Trophoblast cell (in vitro differentiated cells and primary cell): ENCODE measurements at regions not wholly inside any gene's neighbourhood (a gene's known extent, or its start where the extent isn't known, plus 50 kb on each side); places are given as distances from the start of the nearest gene placed in this dataset.

ENCODE experiments used
- DNase-seq, 2 donors: peaks; one replicate each; pipeline ENCODE4 v3.0.0-alpha.2; 2016
- H2AFZ ChIP-seq: 2 replicates; pipeline ENCODE4 v1.6.1; 2013; ENCODE audit warnings: low read length, moderate library complexity, mild to moderate bottlenecking; ENCODE audit not compliant: insufficient read depth, poor library complexity
- H2AK5ac ChIP-seq: 2 replicates; pipeline ENCODE4 v1.6.1; 2013; ENCODE audit warnings: mild to moderate bottlenecking, low read length
- H2BK120ac ChIP-seq: 2 replicates; pipeline ENCODE4 v1.6.1; 2013; ENCODE audit warnings: low read length, mild to moderate bottlenecking, moderate library complexity; ENCODE audit not compliant: insufficient read depth, poor library complexity
- H2BK12ac ChIP-seq: 2 replicates; pipeline ENCODE4 v1.6.1; 2013; ENCODE audit warnings: mild to moderate bottlenecking, low read length, moderate library complexity
- H2BK5ac ChIP-seq: 2 replicates; pipeline ENCODE4 v1.6.1; 2013; ENCODE audit warnings: low read length, low read depth, moderate library complexity, mild to moderate bottlenecking; ENCODE audit not compliant: poor library complexity
- H3K14ac ChIP-seq: 2 replicates; pipeline ENCODE4 v1.6.1; 2013; ENCODE audit warnings: mild to moderate bottlenecking, low read length
- H3K18ac ChIP-seq: 2 replicates; pipeline ENCODE4 v1.6.1; 2013; ENCODE audit warnings: mild to moderate bottlenecking, low read length
- H3K23ac ChIP-seq: 2 replicates; pipeline ENCODE4 v1.6.1; 2013; ENCODE audit warnings: low read length
- H3K27ac ChIP-seq: 2 replicates; pipeline ENCODE4 v1.5.1; 2013; ENCODE audit warnings: low read depth, mild to moderate bottlenecking, inconsistent platforms, low read length, moderate library complexity
- H3K27me3 ChIP-seq: 2 replicates; pipeline ENCODE4 v1.6.1; 2013; ENCODE audit warnings: inconsistent platforms, mild to moderate bottlenecking, low read length, moderate library complexity; ENCODE audit not compliant: insufficient read depth
- H3K36me3 ChIP-seq, 2 experiments: 1 replicate in 1 of 2; 2 replicates in 1 of 2; pipeline ENCODE4 v1.6.1; 2013; ENCODE audit warnings: low read length in 2 of 2, mild to moderate bottlenecking in 2 of 2, moderate library complexity in 1 of 2; ENCODE audit not compliant: insufficient read depth in 2 of 2, control insufficient read depth in 1 of 2
- H3K4ac ChIP-seq: 2 replicates; pipeline ENCODE4 v1.6.1; 2013; ENCODE audit warnings: low read depth, mild to moderate bottlenecking, low read length, moderate library complexity
- H3K4me1 ChIP-seq, 2 experiments: 1 replicate in 1 of 2; 2 replicates in 1 of 2; pipeline ENCODE4 v1.6.1; 2013; ENCODE audit warnings: low read length in 2 of 2, mild to moderate bottlenecking in 2 of 2, moderate library complexity in 1 of 2; ENCODE audit not compliant: insufficient read depth in 2 of 2, control insufficient read depth in 1 of 2
- H3K4me2 ChIP-seq: 2 replicates; pipeline ENCODE4 v1.6.1; 2013; ENCODE audit warnings: inconsistent platforms, mild to moderate bottlenecking, low read length, moderate library complexity
- H3K4me3 ChIP-seq: 2 replicates; pipeline ENCODE4 v1.5.1; 2013; ENCODE audit warnings: mild to moderate bottlenecking, low read depth, low read length, inconsistent platforms
- H3K79me1 ChIP-seq: one replicate; pipeline ENCODE4 v1.6.1; 2013; ENCODE audit warnings: low read length
- H3K79me2 ChIP-seq: 2 replicates; pipeline ENCODE4 v1.6.1; 2013; ENCODE audit warnings: low read length, mild to moderate bottlenecking; ENCODE audit not compliant: control insufficient read depth, insufficient read depth, poor library complexity
- H3K9ac ChIP-seq: 2 replicates; pipeline ENCODE4 v1.6.1; 2013; ENCODE audit warnings: mild to moderate bottlenecking, low read length
- H3K9me3 ChIP-seq: 2 replicates; pipeline ENCODE4 v1.6.1; 2013; ENCODE audit warnings: low read depth, mild to moderate bottlenecking, control low read depth, inconsistent platforms, low read length; ENCODE audit not compliant: insufficient read depth
- H4K12ac ChIP-seq: 2 replicates; pipeline ENCODE4 v1.6.1; 2013; ENCODE audit warnings: low read depth, mild to moderate bottlenecking, low read length, moderate library complexity
- H4K8ac ChIP-seq: 2 replicates; pipeline ENCODE4 v1.6.1; 2013; ENCODE audit warnings: low read depth, mild to moderate bottlenecking, low read length, moderate library complexity
- H4K91ac ChIP-seq: one replicate; pipeline ENCODE4 v1.6.1; 2013; ENCODE audit warnings: low read depth, mild to moderate bottlenecking, low read length, moderate library complexity
- WGBS: extraction: QIAGEN DNeasy Blood & Tissue Kit; methylation state at CpG from one replicate; pipeline ENCODE4 v1.1.7; 2013; ENCODE audit warnings: missing lambda C conversion rate; ENCODE audit not compliant: insufficient read length, insufficient coverage; ENCODE audit errors: extremely low coverage; 5-methylcytosine and 5-hydroxymethylcytosine counted together

DNA sequence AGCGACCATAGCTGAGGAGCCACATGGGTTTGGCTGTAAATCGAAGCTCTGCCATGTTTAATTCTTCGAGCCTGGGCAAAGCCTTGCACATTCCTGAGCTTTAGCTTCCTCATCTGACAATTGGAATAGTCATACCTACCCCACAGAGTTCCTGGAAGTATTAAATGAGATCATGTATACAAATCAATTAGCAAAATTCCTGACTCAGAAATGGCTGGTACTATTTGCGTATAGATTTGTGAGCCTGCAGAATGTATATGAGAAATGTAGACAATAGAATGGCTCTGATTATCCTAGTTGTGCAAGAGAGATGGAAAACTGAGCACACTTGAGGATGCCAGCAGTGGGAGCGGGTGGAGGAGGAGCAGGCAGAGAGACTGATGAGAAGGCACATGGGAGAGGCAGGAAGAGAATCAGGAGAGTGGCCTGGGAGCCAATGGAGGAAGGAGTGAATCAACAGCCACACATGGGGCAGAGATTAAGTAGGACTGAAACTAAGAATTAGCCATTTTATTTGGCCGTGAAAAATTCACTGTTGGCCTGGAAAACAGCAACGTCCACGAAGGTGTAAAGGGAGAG, 128.0 kb upstream of the C1GALT1 start:
- Histone ChIP-seq H3K27me3 (no peaks in the 10 kb centered on the region), H3K9me3 (no peaks in the 10 kb centered on the region), H2BK5ac (no peak overlapping the region), H3K4me3 (no peak overlapping the region), H3K27ac (no peak overlapping the region), H4K8ac (no peak overlapping the region), H3K4ac (no peak overlapping the region), H3K18ac (no peak overlapping the region), H3K14ac (no peak overlapping the region), H4K12ac (no peak overlapping the region), H3K79me2 (no peaks in the 10 kb centered on the region), H3K36me3 (no peaks in the 10 kb centered on the region), H3K79me1 (no peaks in the 10 kb centered on the region), H2AFZ (no peak overlapping the region), H3K4me1 (no peaks in the 10 kb centered on the region), H3K9ac (no peak overlapping the region), H2AK5ac (no peak overlapping the region), H2BK12ac (no peak overlapping the region), H3K4me2 (no peak overlapping the region), H4K91ac (no peak overlapping the region), H3K23ac (no peak overlapping the region), H2BK120ac (no peak overlapping the region)
- DNase-seq: no peak
- no CpG with 5 or more reads among the region's 8 CpGs for WGBS

DNA sequence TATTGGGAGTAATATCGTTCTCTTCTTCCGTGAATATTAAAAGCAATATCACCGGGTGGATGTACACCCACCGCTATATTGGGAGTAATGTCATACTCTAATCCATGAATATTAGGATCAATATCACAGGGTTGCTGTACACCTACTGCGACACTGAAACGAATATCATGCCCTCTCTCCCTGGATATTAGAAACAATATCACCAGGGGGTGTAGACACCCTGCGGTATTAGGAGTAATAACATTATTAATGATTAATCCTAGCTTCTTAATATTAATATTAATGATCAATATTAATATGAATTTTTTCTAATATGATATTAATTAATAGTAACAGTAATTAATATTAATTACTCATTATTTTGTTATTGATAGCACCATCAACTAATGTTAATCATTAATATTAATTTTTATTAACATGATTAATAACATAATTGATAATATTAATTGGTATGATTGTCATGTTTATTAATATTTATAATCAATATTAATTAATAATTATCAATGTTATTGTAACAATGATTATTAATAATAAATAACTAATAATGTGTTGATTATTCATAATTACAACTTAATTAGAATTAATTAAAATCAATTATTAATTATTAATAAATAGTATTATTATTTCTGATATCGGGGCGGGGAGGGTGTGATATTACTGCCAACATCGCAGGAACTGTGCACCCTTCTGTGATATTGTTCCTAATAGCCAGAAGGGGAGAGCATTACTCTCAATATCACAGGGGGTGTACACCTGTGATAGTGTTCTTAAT, 121.3 kb upstream of the C1GALT1 start:
- H2AFZ ChIP-seq: no peak overlapping the region
- H2AK5ac ChIP-seq: no peak overlapping the region
- H3K23ac ChIP-seq: no peak overlapping the region
- H3K36me3 ChIP-seq: no peaks in the 10 kb centered on the region
- H3K27ac ChIP-seq: no peak overlapping the region
- no peak overlapping the region for H2BK12ac ChIP-seq
- H4K12ac ChIP-seq: no peak overlapping the region
- H3K14ac ChIP-seq: no peak overlapping the region
- no peak for DNase-seq
- no peak overlapping the region for H3K4me2 ChIP-seq
- H3K4ac ChIP-seq: no peak overlapping the region
- H3K9me3 ChIP-seq: no peaks in the 10 kb centered on the region
- no peak overlapping the region for H3K4me3 ChIP-seq
- H3K79me1 ChIP-seq: no peaks in the 10 kb centered on the region
- H3K9ac ChIP-seq: no peak overlapping the region
- H4K8ac ChIP-seq: no peak overlapping the region
- H3K18ac ChIP-seq: no peak overlapping the region
- no peaks in the 10 kb centered on the region for H3K27me3 ChIP-seq
- H4K91ac ChIP-seq: no peak overlapping the region
- no peak overlapping the region for H2BK5ac ChIP-seq
- no CpG with 5 or more reads among the region's 10 CpGs for WGBS
- no peak overlapping the region for H2BK120ac ChIP-seq
- no peaks in the 10 kb centered on the region for H3K79me2 ChIP-seq
- H3K4me1 ChIP-seq: no peaks in the 10 kb centered on the region

DNA sequence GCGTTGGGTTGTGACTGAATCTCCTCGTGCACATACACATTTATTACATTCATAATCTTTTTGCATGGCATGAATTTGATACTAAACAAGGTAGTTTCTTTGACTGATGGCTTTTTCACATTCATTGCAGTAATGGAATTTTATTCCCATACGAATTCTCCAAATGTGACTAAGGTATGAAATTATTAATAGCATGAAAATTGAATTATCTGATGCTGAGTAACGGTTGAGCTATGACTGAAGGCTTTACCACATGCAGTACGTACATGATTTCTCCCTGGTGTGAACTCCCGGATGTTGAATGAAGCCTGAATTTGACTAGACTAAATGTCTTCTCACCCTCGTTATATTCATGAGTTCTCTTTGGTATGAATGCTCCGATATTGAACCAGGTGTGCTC, 104.4 kb upstream of the C1GALT1 start:
- WGBS: no CpG with 5 or more reads among the region's 8 CpGs
- Histone ChIP-seq H2BK120ac (no peak overlapping the region), H3K4ac (no peak overlapping the region), H2AFZ (no peak overlapping the region), H2AK5ac (no peak overlapping the region), H3K23ac (no peak overlapping the region), H3K79me2 (no peaks in the 10 kb centered on the region), H3K27me3 (no peaks in the 10 kb centered on the region), H3K14ac (no peak overlapping the region), H4K12ac (no peak overlapping the region), H3K4me2 (no peak overlapping the region), H3K27ac (no peak overlapping the region), H3K36me3 (no peaks in the 10 kb centered on the region), H4K91ac (no peak overlapping the region), H3K9me3 (no peaks in the 10 kb centered on the region), H3K79me1 (no peaks in the 10 kb centered on the region), H2BK5ac (no peak overlapping the region), H2BK12ac (no peak overlapping the region), H4K8ac (no peak overlapping the region), H3K18ac (no peak overlapping the region), H3K4me1 (no peaks in the 10 kb centered on the region), H3K9ac (no peak overlapping the region), H3K4me3 (no peak overlapping the region)
- peak in 1 of 2 donors; percentile 32 for DNase-seq

DNA sequence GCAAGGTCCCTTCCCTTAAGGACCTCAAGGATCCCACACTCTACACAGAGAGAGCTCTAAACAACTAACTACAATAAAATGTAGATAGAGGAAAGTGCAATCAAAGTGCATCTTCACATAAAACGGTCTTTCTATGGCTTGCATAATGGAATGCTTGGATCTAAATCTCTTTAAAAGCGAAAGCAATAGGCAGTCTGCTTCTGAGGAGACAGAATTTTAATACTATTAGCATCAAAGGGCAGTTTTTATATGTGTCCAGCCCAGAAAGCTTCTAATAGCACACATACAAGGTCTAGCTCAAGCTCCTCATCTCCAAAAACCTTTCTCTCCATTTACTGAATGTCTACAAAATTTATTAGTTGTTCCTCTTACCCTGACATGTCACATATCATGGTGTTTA, 101.5 kb upstream of the C1GALT1 start:
- no peaks in the 10 kb centered on the region for H3K36me3 ChIP-seq
- H3K14ac ChIP-seq: no peak overlapping the region
- H3K4me2 ChIP-seq: no peak overlapping the region
- no peak overlapping the region for H3K23ac ChIP-seq
- H3K79me1 ChIP-seq: no peaks in the 10 kb centered on the region
- no peak overlapping the region for H2AK5ac ChIP-seq
- no peak overlapping the region for H3K9ac ChIP-seq
- H3K4me1 ChIP-seq: no peaks in the 10 kb centered on the region
- H3K9me3 ChIP-seq: no peaks in the 10 kb centered on the region
- WGBS: no CpG with 5 or more reads among the region's 2 CpGs
- H3K18ac ChIP-seq: no peak overlapping the region
- H3K4ac ChIP-seq: no peak overlapping the region
- no peak overlapping the region for H2BK120ac ChIP-seq
- H2BK12ac ChIP-seq: no peak overlapping the region
- no peak overlapping the region for H2BK5ac ChIP-seq
- no peak overlapping the region for H2AFZ ChIP-seq
- DNase-seq: no peak
- H3K4me3 ChIP-seq: no peak overlapping the region
- no peak overlapping the region for H4K8ac ChIP-seq
- no peak overlapping the region for H4K12ac ChIP-seq
- no peaks in the 10 kb centered on the region for H3K27me3 ChIP-seq
- H3K79me2 ChIP-seq: no peaks in the 10 kb centered on the region
- no peak overlapping the region for H4K91ac ChIP-seq
- H3K27ac ChIP-seq: no peak overlapping the region
